Hepatocyte (in vitro differentiated cells): ENCODE measurements at regions not wholly inside any gene's neighbourhood (a gene's known extent, or its start where the extent isn't known, plus 50 kb on each side); places are given as distances from the start of the nearest gene placed in this dataset.
"Not testable (repeated sequence)": the region's sequence is repeated elsewhere in the genome, so short reads cannot be mapped to it uniquely, and the experiment has no call there.

Experiments used
- DNase-seq: peaks from one replicate; pipeline ENCODE4 v3.0.0-alpha.2; 2016; ENCODE audit warnings: low spot score
- H2AFZ ChIP-seq: fragments of 200-600 bp; sonication (generic); 2 replicates; pipeline ENCODE4 v1.6.0; 2016; ENCODE audit warnings: antibody characterized with exemption, mild to moderate bottlenecking
- H3K27ac ChIP-seq: fragments of 200-600 bp; sonication (generic); 2 replicates; pipeline ENCODE4 v1.5.1; 2016; ENCODE audit warnings: mild to moderate bottlenecking
- H3K27me3 ChIP-seq: fragments of 200-600 bp; sonication (generic); 2 replicates; pipeline ENCODE4 v1.6.1; 2016
- H3K36me3 ChIP-seq: fragments of 200-600 bp; sonication (generic); replicated peaks from 2 replicates; pipeline ENCODE4 v1.5.1; 2016; ENCODE audit warnings: low read depth; ENCODE audit not compliant: insufficient read depth
- H3K4me1 ChIP-seq: fragments of 200-600 bp; sonication (generic); 2 replicates; pipeline ENCODE4 v1.5.1; 2016; ENCODE audit warnings: mild to moderate bottlenecking, moderate library complexity; ENCODE audit not compliant: insufficient read depth
- H3K4me2 ChIP-seq: fragments of 200-600 bp; sonication (generic); 2 replicates; pipeline ENCODE4 v1.6.0; 2016
- H3K4me3 ChIP-seq: fragments of 200-600 bp; sonication (generic); 2 replicates; pipeline ENCODE4 v1.5.1; 2016; ENCODE audit warnings: mild to moderate bottlenecking
- H3K79me2 ChIP-seq: fragments of 200-600 bp; sonication (generic); 2 replicates; pipeline ENCODE4 v1.6.0; 2017; ENCODE audit warnings: mild to moderate bottlenecking
- H3K9me2 ChIP-seq: fragments of 200-600 bp; sonication (generic); replicated peaks from 2 replicates; pipeline ENCODE4 v1.6.0; 2017; ENCODE audit warnings: mild to moderate bottlenecking; ENCODE audit not compliant: insufficient read depth
- H3K9me3 ChIP-seq: fragments of 200-600 bp; sonication (generic); 2 replicates; pipeline ENCODE4 v1.5.1; 2016; ENCODE audit warnings: low read depth, mild to moderate bottlenecking
- H4K20me1 ChIP-seq: fragments of 200-600 bp; sonication (generic); 2 replicates; pipeline ENCODE4 v1.6.0; 2016; ENCODE audit warnings: mild to moderate bottlenecking; ENCODE audit not compliant: insufficient read depth, poor library complexity, severe bottlenecking
- EZH2 ChIP-seq: fragments of 200-600 bp; sonication (generic); IDR thresholded peaks from 2 replicates; pipeline ENCODE4 v1.6.1; 2016; ENCODE audit warnings: antibody characterized with exemption, mild to moderate bottlenecking, borderline replicate concordance
- EZH2phosphoT487 ChIP-seq: fragments of 200-600 bp; sonication (generic); IDR thresholded peaks from one replicate; pipeline ENCODE4 v1.6.1; 2018; ENCODE audit warnings: antibody characterized with exemption, mild to moderate bottlenecking, low read depth, moderate library complexity; ENCODE audit not compliant: unreplicated experiment, severe bottlenecking
- WGBS: methylation state at CpG from one replicate; pipeline ENCODE4 v1.1.6; 2016; ENCODE audit warnings: low lambda C conversion rate; ENCODE audit errors: missing lambda C conversion rate; 5-methylcytosine and 5-hydroxymethylcytosine counted together
- TF ChIP-seq, protein P1 (sequence below): fragments of 200-600 bp; sonication (generic); IDR thresholded peaks from 2 replicates; pipeline ENCODE4 v1.5.1; 2016; ENCODE audit warnings: antibody characterized with exemption, mild to moderate bottlenecking; ENCODE audit not compliant: poor library complexity

GRCh38 chr20:11511821-11512220, 405.9 kb upstream of the BTBD3 start:
- DNase-seq, result no peak
- Histone ChIP-seq H4K20me1 (no peaks in the 10 kb centered on the region), H3K27me3 (no peaks in the 10 kb centered on the region), H3K4me3 (no peak overlapping the region), H3K27ac (no peak overlapping the region), H3K4me1 (no peaks in the 10 kb centered on the region), H2AFZ (no peak overlapping the region), H3K36me3 (no peaks in the 10 kb centered on the region), H3K9me3 (no peaks in the 10 kb centered on the region), H3K9me2 (no peaks in the 10 kb centered on the region), H3K4me2 (no peak overlapping the region), H3K79me2 (no peaks in the 10 kb centered on the region)
- TF ChIP-seq EZH2 (no peak), EZH2phosphoT487 (no peak)
- TF ChIP-seq, protein P1, sequence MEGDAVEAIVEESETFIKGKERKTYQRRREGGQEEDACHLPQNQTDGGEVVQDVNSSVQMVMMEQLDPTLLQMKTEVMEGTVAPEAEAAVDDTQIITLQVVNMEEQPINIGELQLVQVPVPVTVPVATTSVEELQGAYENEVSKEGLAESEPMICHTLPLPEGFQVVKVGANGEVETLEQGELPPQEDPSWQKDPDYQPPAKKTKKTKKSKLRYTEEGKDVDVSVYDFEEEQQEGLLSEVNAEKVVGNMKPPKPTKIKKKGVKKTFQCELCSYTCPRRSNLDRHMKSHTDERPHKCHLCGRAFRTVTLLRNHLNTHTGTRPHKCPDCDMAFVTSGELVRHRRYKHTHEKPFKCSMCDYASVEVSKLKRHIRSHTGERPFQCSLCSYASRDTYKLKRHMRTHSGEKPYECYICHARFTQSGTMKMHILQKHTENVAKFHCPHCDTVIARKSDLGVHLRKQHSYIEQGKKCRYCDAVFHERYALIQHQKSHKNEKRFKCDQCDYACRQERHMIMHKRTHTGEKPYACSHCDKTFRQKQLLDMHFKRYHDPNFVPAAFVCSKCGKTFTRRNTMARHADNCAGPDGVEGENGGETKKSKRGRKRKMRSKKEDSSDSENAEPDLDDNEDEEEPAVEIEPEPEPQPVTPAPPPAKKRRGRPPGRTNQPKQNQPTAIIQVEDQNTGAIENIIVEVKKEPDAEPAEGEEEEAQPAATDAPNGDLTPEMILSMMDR, result no peak
- 56% methylated on average over 5 of the region's 5 CpGs for WGBS

GRCh38 chr20:11513241-11513745, 404.4 kb upstream of the BTBD3 start:
- not testable (repeated sequence) for H4K20me1 ChIP-seq, H3K27ac ChIP-seq, H3K36me3 ChIP-seq, H3K9me2 ChIP-seq, H3K27me3 ChIP-seq, H3K79me2 ChIP-seq, H2AFZ ChIP-seq, H3K4me3 ChIP-seq, H3K4me2 ChIP-seq, DNase-seq, H3K9me3 ChIP-seq, H3K4me1 ChIP-seq
- WGBS, result 100% methylated on average over 13 of the region's 39 CpGs

DNA sequence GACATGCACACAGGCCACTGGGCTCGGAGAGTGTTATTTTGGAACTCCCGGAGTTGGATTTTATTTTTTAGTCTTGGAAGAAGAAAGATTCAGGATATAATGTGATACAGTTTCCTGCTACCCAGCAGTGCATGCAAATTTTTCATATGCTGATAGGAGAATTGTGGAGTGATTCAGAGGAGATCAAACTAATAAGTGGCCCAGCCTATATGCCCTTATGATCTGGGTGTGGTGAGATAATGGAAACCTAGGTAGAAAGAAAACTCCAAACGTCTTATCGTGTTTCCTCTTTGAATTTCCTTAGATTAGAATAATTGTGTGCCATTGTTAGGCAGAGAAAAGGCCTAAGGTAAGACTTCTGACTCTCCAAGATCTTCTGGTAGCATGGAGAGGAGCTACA, 401.2 kb upstream of the BTBD3 start:
- no peak overlapping the region for H3K27ac ChIP-seq
- TF ChIP-seq EZH2 (no peak), EZH2phosphoT487 (no peak)
- TF ChIP-seq, protein P1, result no peak
- H3K9me2 ChIP-seq, result no peaks in the 10 kb centered on the region

DNA sequence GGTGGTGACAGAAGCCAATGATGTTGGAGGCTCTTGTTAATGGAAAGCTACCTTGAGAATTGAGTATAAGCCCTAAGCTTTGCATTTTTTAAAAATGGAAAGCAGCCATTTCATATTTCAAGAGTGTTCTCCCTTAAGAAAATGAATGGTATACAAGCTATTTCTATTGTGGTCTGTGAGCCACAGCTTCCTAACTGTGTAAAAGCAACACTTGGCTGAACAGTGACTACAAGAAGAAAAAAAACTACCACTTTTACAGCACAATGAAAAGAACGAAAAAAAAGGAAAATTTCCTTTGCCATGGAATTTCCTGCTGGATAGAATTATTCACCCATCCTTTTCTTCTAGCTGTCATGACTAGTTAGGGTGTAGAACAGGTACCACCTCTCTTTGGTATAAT, 397.1 kb upstream of the BTBD3 start:
- Histone ChIP-seq H3K4me3 (no peak overlapping the region), H3K9me3 (no peaks in the 10 kb centered on the region), H3K27me3 (no peaks in the 10 kb centered on the region), H3K4me2 (no peak overlapping the region), H3K9me2 (no peaks in the 10 kb centered on the region), H2AFZ (no peak overlapping the region), H3K79me2 (no peaks in the 10 kb centered on the region), H3K27ac (no peak overlapping the region), H3K4me1 (no peaks in the 10 kb centered on the region), H3K36me3 (no peaks in the 10 kb centered on the region), H4K20me1 (no peaks in the 10 kb centered on the region)
- whole genome bisulfite sequencing, result 38% methylated on average over 1 of the region's 1 CpG
- DNase-seq, result no peak
- TF ChIP-seq, protein P1, result no peak
- TF ChIP-seq EZH2, result no peak
- no peak for TF ChIP-seq EZH2phosphoT487

More for the DNA sequence above, 401.2 kb upstream of the BTBD3 start:
- no peaks in the 10 kb centered on the region for H3K79me2 ChIP-seq
- DNase-seq, result no peak
- WGBS, result 86% methylated on average over 4 of the region's 4 CpGs
- H3K4me3 ChIP-seq, result no peak overlapping the region
- H3K36me3 ChIP-seq, result no peaks in the 10 kb centered on the region
- H4K20me1 ChIP-seq, result no peaks in the 10 kb centered on the region
- no peaks in the 10 kb centered on the region for H3K4me1 ChIP-seq
- H3K27me3 ChIP-seq, result no peaks in the 10 kb centered on the region
- no peak overlapping the region for H2AFZ ChIP-seq
- H3K9me3 ChIP-seq, result no peaks in the 10 kb centered on the region
- H3K4me2 ChIP-seq, result no peak overlapping the region
